Peyer's patch (tissue), 4 donors: ENCODE measurements at regions not wholly inside any gene's neighbourhood (a gene's known extent, or its start where the extent isn't known, plus 50 kb on each side); places are given as distances from the start of the nearest gene placed in this dataset.

Experiments used
- POLR2A ChIP-seq, 2 donors: fragments of 450-650 bp; IDR thresholded peaks; one replicate each; pipeline ENCODE4 v1.5.1; 2017; ENCODE audit warnings: antibody characterized with exemption in 2 of 2, mild to moderate bottlenecking in 2 of 2, moderate library complexity in 2 of 2
- TF ChIP-seq, protein P1 (sequence below), 6 experiments: fragments of 450-650 bp in 4 of 6; fragments of 200-600 bp in 2 of 6; sonication (generic) in 1 of 6; IDR thresholded peaks; one replicate each; pipeline ENCODE4 v1.5.1; 2017 to 2019; ENCODE audit warnings: antibody characterized with exemption in 6 of 6, mild to moderate bottlenecking in 3 of 6, moderate library complexity in 1 of 6

DNA sequence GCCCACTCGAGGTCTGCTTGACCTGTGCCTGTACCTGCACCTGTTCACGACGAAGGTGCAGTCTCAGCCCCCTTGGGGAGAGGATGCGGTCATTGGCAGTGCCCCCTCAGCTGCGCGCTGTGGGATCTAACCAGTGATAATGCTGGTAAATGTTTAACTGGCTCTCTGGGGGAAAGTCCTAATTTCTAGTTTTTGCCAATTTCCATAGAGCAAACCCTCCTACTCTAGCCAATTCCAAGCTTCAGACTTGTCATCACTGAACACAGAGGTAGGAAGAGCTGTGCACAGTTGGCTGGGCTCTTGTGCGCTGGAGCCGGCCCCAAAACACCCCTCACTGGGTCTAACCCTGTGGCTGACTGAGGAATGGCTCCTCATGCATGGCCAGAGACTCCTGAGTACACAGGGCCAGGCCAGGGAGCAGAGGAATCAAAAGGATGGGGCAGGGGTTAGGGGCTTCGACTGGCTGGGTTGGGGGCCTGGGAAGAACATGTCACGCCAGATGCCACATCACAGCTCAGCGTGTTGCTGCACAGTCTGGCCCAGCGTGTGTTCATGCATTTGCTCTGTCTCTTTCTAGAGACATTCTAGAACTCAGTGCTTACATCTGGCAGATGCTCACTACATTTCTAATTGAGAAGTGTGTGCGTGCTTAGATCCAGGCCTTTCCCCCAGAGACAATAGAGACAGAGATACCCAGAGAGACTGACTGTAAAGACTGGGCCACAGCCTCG lies 270.8 kb downstream of the BCOR start:
- TF ChIP-seq, protein P1, sequence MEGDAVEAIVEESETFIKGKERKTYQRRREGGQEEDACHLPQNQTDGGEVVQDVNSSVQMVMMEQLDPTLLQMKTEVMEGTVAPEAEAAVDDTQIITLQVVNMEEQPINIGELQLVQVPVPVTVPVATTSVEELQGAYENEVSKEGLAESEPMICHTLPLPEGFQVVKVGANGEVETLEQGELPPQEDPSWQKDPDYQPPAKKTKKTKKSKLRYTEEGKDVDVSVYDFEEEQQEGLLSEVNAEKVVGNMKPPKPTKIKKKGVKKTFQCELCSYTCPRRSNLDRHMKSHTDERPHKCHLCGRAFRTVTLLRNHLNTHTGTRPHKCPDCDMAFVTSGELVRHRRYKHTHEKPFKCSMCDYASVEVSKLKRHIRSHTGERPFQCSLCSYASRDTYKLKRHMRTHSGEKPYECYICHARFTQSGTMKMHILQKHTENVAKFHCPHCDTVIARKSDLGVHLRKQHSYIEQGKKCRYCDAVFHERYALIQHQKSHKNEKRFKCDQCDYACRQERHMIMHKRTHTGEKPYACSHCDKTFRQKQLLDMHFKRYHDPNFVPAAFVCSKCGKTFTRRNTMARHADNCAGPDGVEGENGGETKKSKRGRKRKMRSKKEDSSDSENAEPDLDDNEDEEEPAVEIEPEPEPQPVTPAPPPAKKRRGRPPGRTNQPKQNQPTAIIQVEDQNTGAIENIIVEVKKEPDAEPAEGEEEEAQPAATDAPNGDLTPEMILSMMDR (IDR thresholded peaks at IDR 0.05), result no peak
- TF ChIP-seq POLR2A (IDR thresholded peaks at IDR 0.05), result no peak
